GM12878 (cell line): ENCODE measurements at regions not wholly inside any gene's neighbourhood (a gene's known extent, or its start where the extent isn't known, plus 50 kb on each side); places are given as distances from the start of the nearest gene placed in this dataset.
"Not testable (repeated sequence)": the region's sequence is repeated elsewhere in the genome, so short reads cannot be mapped to it uniquely, and the experiment has no call there.

Experiments used
- ATAC-seq: fragments of 200-7000 bp; cut with Tn5 transposase; 3 replicates; pipeline ENCODE4 v1.9.1; 2020; ENCODE audit warnings: mild to moderate bottlenecking, moderate library complexity
- BruUV-seq: library from RNA; stranded (reverse); fragments of 400-500 nt; replicated peaks from 2 replicates; lab custom pipeline; 2021; lab: Mats Ljungman, UMichigan
- CTCF ChIA-PET: fragments of 300-600 bp; sonication (Branson Sonifier 250); formaldehyde crosslinking; extraction: SDS; loops from one replicate; lab custom pipeline; 2021; ENCODE audit warnings: inconsistent platforms; lab: Yijun Ruan, JAX
- POLR2A ChIA-PET: fragments of 350-600 bp; formaldehyde crosslinking; extraction: SDS; loops from one replicate; lab custom pipeline; 2021; ENCODE audit warnings: inconsistent platforms; lab: Charles Lee
- RAD21 ChIA-PET: fragments of 300-600 bp; sonication (Branson Sonifier 250); formaldehyde crosslinking; loops from one replicate; lab custom pipeline; 2023; ENCODE audit warnings: antibody characterized with exemption; ENCODE audit not compliant: unreplicated experiment; lab: Charles Lee
- SMC1A ChIA-PET: fragments of 300-600 bp; sonication (Branson Sonifier 250); formaldehyde crosslinking; loops from one replicate; lab custom pipeline; 2023; ENCODE audit not compliant: unreplicated experiment, uncharacterized antibody; lab: Charles Lee
- DNase-seq: peaks from one replicate; pipeline ENCODE4 v3.0.0-alpha.2; 2011; ENCODE audit warnings: low read depth, low spot score
- FAIRE-seq: peaks from 3 replicates; lab custom pipeline; 2011; peaks lifted over from hg19 to GRCh38; lab: Jason Lieb, UNC
- H2AFZ ChIP-seq: 2 replicates; pipeline ENCODE4 v1.6.0; 2011; ENCODE audit warnings: low read depth, low read length, control low read depth; ENCODE audit not compliant: control insufficient read depth
- H3K27ac ChIP-seq: 2 replicates; pipeline ENCODE4 v1.5.1; 2011; ENCODE audit warnings: control low read depth; ENCODE audit not compliant: control insufficient read depth, insufficient read depth
- H3K27me3 ChIP-seq, 2 experiments: replicated peaks in 1 of 2; 2 replicates each; pipeline versions ENCODE4 v1.6.0 to v1.6.1; 2011; ENCODE audit warnings: low read length in 1 of 2; ENCODE audit not compliant: control insufficient read depth in 2 of 2, insufficient read depth in 2 of 2
- H3K36me3 ChIP-seq, 2 experiments: 2 replicates each; pipeline ENCODE4 v1.5.1; 2011; ENCODE audit warnings: low read length in 1 of 2; ENCODE audit not compliant: control insufficient read depth in 2 of 2, insufficient read depth in 2 of 2
- H3K4me1 ChIP-seq: 2 replicates; pipeline ENCODE4 v1.6.1; 2011; ENCODE audit warnings: mild to moderate bottlenecking, low read length, moderate library complexity, mixed read lengths; ENCODE audit not compliant: control insufficient read depth, insufficient read depth
- H3K4me2 ChIP-seq: 2 replicates; pipeline ENCODE4 v1.6.0; 2011; ENCODE audit warnings: control low read depth; ENCODE audit not compliant: control insufficient read depth, insufficient read depth
- H3K4me3 ChIP-seq: fragments of 200-600 bp; sonication (generic); 2 replicates; pipeline ENCODE4 v1.5.1; 2016
- H3K79me2 ChIP-seq: 2 replicates; pipeline ENCODE4 v1.6.0; 2011; ENCODE audit warnings: low read length; ENCODE audit not compliant: control insufficient read depth, insufficient read depth
- H3K9ac ChIP-seq: 2 replicates; pipeline ENCODE4 v1.8.0; 2011; ENCODE audit warnings: low read length, control low read depth, mixed read lengths; ENCODE audit not compliant: control insufficient read depth, insufficient read depth
- H3K9me3 ChIP-seq: replicated peaks from 3 replicates; pipeline ENCODE4 v1.5.1; 2011; ENCODE audit warnings: mild to moderate bottlenecking, low read length; ENCODE audit not compliant: control insufficient read depth, insufficient read depth
- H4K20me1 ChIP-seq: 2 replicates; pipeline ENCODE4 v1.6.0; 2011; ENCODE audit not compliant: control insufficient read depth, insufficient read depth
- EED ChIP-seq: sonication (generic); IDR thresholded peaks from 2 replicates; pipeline ENCODE4 v1.6.1; 2016; ENCODE audit warnings: antibody characterized with exemption, low read depth
- ETV6 ChIP-seq, 2 experiments: fragments of 450-650 bp in 1 of 2; IDR thresholded peaks in 1 of 2; conservative IDR thresholded peaks in 1 of 2; 2 replicates each; pipeline ENCODE4 v1.6.1; 2014; ENCODE audit warnings: antibody characterized with exemption in 1 of 2, borderline replicate concordance in 1 of 2, low read depth in 1 of 2, mild to moderate bottlenecking in 1 of 2, moderate library complexity in 1 of 2
- HCFC1 ChIP-seq: fragments of 150-350 bp; IDR thresholded peaks from 2 replicates; pipeline ENCODE4 v1.6.1; 2014; ENCODE audit warnings: low read length
- JUND ChIP-seq: IDR thresholded peaks from 2 replicates; pipeline ENCODE4 v1.6.1; 2012; ENCODE audit warnings: low read depth, mild to moderate bottlenecking, low read length, improper control_type of control experiment, moderate library complexity
- LARP7 ChIP-seq: fragments of 450-650 bp; IDR thresholded peaks from 2 replicates; pipeline ENCODE4 v1.6.1; 2017; ENCODE audit warnings: mild to moderate bottlenecking
- SMARCA5 ChIP-seq: fragments of 450-650 bp; IDR thresholded peaks from 2 replicates; pipeline ENCODE4 v1.6.1; 2017; ENCODE audit warnings: mild to moderate bottlenecking
- TBL1XR1 ChIP-seq: IDR thresholded peaks from 2 replicates; pipeline ENCODE4 v1.6.1; 2012; ENCODE audit warnings: low read depth, low read length, improper control_type of control experiment
- TCF3 ChIP-seq: IDR thresholded peaks from 2 replicates; pipeline ENCODE4 v1.6.1; 2012; ENCODE audit warnings: low read depth, mild to moderate bottlenecking, low read length, borderline replicate concordance; ENCODE audit not compliant: insufficient read depth
- ZBED1 ChIP-seq: IDR thresholded peaks from 2 replicates; pipeline ENCODE4 v1.6.1; 2016; ENCODE audit warnings: borderline replicate concordance
- ZNF687 ChIP-seq: fragments of 450-650 bp; IDR thresholded peaks from 2 replicates; pipeline ENCODE4 v1.6.1; 2017; ENCODE audit warnings: mild to moderate bottlenecking, moderate library complexity
- WGBS: methylation state at CpG from one replicate; pipeline ENCODE4 v1.1.6; 2016; ENCODE audit warnings: low lambda C conversion rate; ENCODE audit not compliant: insufficient replicate concordance, insufficient coverage; ENCODE audit errors: missing lambda C conversion rate; 5-methylcytosine and 5-hydroxymethylcytosine counted together
- in situ Hi-C: fragments of 300-500 bp; cut with MboI; formaldehyde crosslinking; loops from 9 replicates; pipeline ENCODE4 v1.14.3; 2018; ENCODE audit warnings: mixed read lengths
- intact Hi-C: fragments of 100-400 bp; cut with micrococcal nuclease; formaldehyde crosslinking; loops from one replicate; pipeline ENCODE4 v1.14.2; 2022; ENCODE audit not compliant: unreplicated experiment

GRCh38 chr1:4135853-4136252 lies 235.8 kb upstream of the C1orf174 start:
- SMC1A ChIA-PET, BruUV-seq: not testable (repeated sequence)

GRCh38 chr1:4137621-4138415 lies 237.7 kb upstream of the C1orf174 start:
- TF ChIP-seq SMARCA5 (no peak), ZNF687 (no peak), ETV6 (conservative IDR thresholded peaks at IDR 0.05 in 1 of 2, IDR thresholded peaks at IDR 0.05 in 1 of 2; ENCODE audit: borderline replicate concordance in 1 of 2, low read depth in 1 of 2) (no peak), LARP7 (no peak), JUND (no peak), HCFC1 (no peak), EED (no peak), TBL1XR1 (no peak), TCF3 (no peak)
- SMC1A ChIA-PET = no interaction called here
- FAIRE-seq (no peak), ATAC-seq (no peak), DNase-seq (no peak)
- Histone ChIP-seq H3K27me3 (no peaks in the 10 kb centered on the region), H3K4me2 (no peak overlapping the region), H3K27ac (no peak overlapping the region), H2AFZ (no peak overlapping the region), H4K20me1 (no peaks in the 10 kb centered on the region), H3K36me3 (no peaks in the 10 kb centered on the region), H3K9ac (no peak overlapping the region), H3K79me2 (no peaks in the 10 kb centered on the region), H3K4me1 (no peaks in the 10 kb centered on the region), H3K9me3 (no peaks in the 10 kb centered on the region; the same call in 2 of the 3 replicates), H3K4me3 (no peak overlapping the region)
- no TSS peak for BruUV-seq
- RAD21 ChIA-PET = interaction anchor here (0.5 kb wide), 1 partner anchor 295 kb away, joined by 4 read pairs; no protein-coding TSS in a partner anchor
- in situ Hi-C loops (no loop called here), intact Hi-C loops (no loop called here)
- POLR2A ChIA-PET = no interaction called here
- CTCF ChIA-PET = interaction anchor here (0.7 kb wide), 1 partner anchor 115 kb away, joined by 3 read pairs; no protein-coding TSS in a partner anchor
- 2% methylated on average over 14 of the region's 14 CpGs for WGBS

More at GRCh38 chr1:4135853-4136252, 235.8 kb upstream of the C1orf174 start:
- not testable (repeated sequence) for H3K9ac ChIP-seq, H3K4me2 ChIP-seq
- TF ChIP-seq ZBED1 = peak; percentile 44; the same call in 1 of the 2 replicates
- TF ChIP-seq, all 136 proteins: peak for 1; not testable (repeated sequence) for 135
- H3K79me2 ChIP-seq, H3K4me1 ChIP-seq, POLR2A ChIA-PET, H4K20me1 ChIP-seq, ATAC-seq, H3K27me3 ChIP-seq, FAIRE-seq, H3K27ac ChIP-seq, H2AFZ ChIP-seq, H3K36me3 ChIP-seq, H3K9me3 ChIP-seq, RAD21 ChIA-PET, intact Hi-C loops, CTCF ChIA-PET, in situ Hi-C loops, H3K4me3 ChIP-seq, DNase-seq: not testable (repeated sequence)
